Choroid plexus epithelial cell (primary cell): ENCODE measurements at regions not wholly inside any gene's neighbourhood (a gene's known extent, or its start where the extent isn't known, plus 50 kb on each side); places are given as distances from the start of the nearest gene placed in this dataset.
A peak's percentile ranks its signal among the peaks of the same experiment; 100 is the strongest.

Experiments
- DNase-seq: peaks from one replicate; pipeline ENCODE4 v3.0.0-alpha.2; 2010; ENCODE audit warnings: low read depth
- H3K4me3 ChIP-seq: 2 replicates; pipeline ENCODE4 v1.5.1; 2011; ENCODE audit warnings: low read depth, mild to moderate bottlenecking, control low read depth, low read length, moderate library complexity
- TF ChIP-seq, protein P1 (sequence below): conservative IDR thresholded peaks from 2 replicates; pipeline ENCODE4 v1.5.1; 2011; ENCODE audit warnings: low read depth, mild to moderate bottlenecking, control low read depth, inconsistent platforms, low read length, moderate library complexity

GRCh38 chr11:35085531-35086165, 53.3 kb upstream of the CD44 start:
- DNase-seq = peak; percentile 40
- TF ChIP-seq, protein P1, sequence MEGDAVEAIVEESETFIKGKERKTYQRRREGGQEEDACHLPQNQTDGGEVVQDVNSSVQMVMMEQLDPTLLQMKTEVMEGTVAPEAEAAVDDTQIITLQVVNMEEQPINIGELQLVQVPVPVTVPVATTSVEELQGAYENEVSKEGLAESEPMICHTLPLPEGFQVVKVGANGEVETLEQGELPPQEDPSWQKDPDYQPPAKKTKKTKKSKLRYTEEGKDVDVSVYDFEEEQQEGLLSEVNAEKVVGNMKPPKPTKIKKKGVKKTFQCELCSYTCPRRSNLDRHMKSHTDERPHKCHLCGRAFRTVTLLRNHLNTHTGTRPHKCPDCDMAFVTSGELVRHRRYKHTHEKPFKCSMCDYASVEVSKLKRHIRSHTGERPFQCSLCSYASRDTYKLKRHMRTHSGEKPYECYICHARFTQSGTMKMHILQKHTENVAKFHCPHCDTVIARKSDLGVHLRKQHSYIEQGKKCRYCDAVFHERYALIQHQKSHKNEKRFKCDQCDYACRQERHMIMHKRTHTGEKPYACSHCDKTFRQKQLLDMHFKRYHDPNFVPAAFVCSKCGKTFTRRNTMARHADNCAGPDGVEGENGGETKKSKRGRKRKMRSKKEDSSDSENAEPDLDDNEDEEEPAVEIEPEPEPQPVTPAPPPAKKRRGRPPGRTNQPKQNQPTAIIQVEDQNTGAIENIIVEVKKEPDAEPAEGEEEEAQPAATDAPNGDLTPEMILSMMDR = no peak
- H3K4me3 ChIP-seq = no peak overlapping the region

DNA sequence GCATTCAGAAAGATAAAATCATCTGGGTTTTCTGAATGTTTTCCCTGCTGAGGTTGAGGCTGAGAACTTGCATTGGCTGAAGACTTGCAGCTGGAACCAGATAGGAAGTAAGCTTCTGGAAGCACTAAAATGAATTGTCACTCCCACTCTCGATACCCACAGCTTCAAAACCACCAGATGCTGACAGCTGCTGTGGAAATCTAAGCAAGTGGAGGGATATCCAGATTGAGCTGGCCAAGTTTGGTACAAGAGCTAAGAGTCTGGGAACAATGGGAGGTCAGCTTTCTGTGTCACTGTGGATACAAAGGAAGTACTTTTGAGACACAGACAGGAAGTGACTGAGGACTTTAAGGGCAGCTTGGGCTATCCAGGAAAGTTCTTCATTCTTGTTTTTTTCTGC, 51.3 kb upstream of the CD44 start:
- TF ChIP-seq, protein P1 = no peak
- DNase-seq = no peak
- H3K4me3 ChIP-seq = no peak overlapping the region

GRCh38 chr11:35088226-35088625, 50.7 kb upstream of the CD44 start:
- TF ChIP-seq, protein P1 = no peak
- no peak overlapping the region for H3K4me3 ChIP-seq
- no peak for DNase-seq

GRCh38 chr11:35088676-35089075, 50.3 kb upstream of the CD44 start:
- TF ChIP-seq, protein P1 = no peak
- DNase-seq = peak; percentile 43
- no peak overlapping the region for H3K4me3 ChIP-seq
